ENCODE measurements at regions not wholly inside any gene's neighbourhood (a gene's known extent, or its start where the extent isn't known, plus 50 kb on each side); places are given as distances from the start of the nearest gene placed in this dataset.

DNA sequence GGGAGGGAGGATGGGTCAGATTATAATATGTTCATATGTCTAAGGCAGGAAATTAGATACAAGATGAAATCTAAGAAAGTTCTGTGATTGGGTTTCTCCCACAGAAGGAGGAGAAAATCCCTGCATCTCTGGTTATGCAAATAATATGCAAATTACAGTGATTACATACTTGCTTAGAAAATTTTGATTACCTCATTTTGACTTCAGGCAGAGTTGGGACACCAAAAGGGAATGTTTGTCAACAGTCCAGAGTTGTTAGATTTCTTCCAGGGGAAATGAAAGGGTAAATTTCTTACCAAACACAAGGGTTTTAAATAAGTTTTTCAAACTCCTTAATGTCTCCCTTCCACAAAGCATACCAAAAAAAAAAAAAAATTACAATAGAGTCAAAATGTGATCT lies 101.4 kb upstream of the STEAP1B start:
- no peaks in the 10 kb centered on the region for H3K9me3 Mint-ChIP-seq
- peaks cover 23% of the 10 kb centered on the region for H3K36me3 Mint-ChIP-seq (ENCODE audit: low read depth)
- ChIA-PET POLR2A (no interaction called here), CTCF (no interaction called here)
- DNase-seq (no peak), ATAC-seq (ENCODE audit: low read depth) (no peak)
- no peak overlapping the region for H3K4me3 Mint-ChIP-seq
- peak overlapping the region; percentile 59 for H3K27ac Mint-ChIP-seq
- no peaks in the 10 kb centered on the region for H3K27me3 Mint-ChIP-seq
- intact Hi-C loops (cut with micrococcal nuclease): loop anchor here (2.0 to 5.0 kb wide), 2 partner anchors 15 to 34 kb away; no protein-coding TSS in a partner anchor
- peaks cover 21% of the 10 kb centered on the region for H3K4me1 Mint-ChIP-seq
- TF ChIP-seq, protein P1, sequence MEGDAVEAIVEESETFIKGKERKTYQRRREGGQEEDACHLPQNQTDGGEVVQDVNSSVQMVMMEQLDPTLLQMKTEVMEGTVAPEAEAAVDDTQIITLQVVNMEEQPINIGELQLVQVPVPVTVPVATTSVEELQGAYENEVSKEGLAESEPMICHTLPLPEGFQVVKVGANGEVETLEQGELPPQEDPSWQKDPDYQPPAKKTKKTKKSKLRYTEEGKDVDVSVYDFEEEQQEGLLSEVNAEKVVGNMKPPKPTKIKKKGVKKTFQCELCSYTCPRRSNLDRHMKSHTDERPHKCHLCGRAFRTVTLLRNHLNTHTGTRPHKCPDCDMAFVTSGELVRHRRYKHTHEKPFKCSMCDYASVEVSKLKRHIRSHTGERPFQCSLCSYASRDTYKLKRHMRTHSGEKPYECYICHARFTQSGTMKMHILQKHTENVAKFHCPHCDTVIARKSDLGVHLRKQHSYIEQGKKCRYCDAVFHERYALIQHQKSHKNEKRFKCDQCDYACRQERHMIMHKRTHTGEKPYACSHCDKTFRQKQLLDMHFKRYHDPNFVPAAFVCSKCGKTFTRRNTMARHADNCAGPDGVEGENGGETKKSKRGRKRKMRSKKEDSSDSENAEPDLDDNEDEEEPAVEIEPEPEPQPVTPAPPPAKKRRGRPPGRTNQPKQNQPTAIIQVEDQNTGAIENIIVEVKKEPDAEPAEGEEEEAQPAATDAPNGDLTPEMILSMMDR (IDR thresholded peaks at IDR 0.05): no peak

DNA sequence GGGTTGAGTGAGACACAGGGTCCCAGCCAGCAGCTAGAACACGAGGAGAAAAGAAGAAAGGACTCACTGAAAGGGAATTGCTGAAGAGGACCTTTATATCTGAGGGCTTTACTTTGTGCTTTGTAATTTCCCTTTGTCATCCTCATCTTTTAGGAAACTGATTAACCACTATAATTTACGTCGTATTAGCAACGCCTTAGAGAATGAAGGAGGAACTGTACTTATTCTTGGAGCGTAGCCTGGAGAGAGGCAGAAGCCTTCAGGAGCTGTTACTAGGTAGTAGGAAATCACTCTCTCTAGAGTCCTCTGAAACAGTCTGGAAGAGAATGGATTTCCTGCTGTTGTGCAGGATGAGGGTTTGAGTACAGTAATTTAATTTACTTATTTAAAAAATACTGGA lies 101.0 kb upstream of the STEAP1B start:
- intact Hi-C loops (cut with micrococcal nuclease): loop anchor here (2.0 to 5.0 kb wide), 2 partner anchors 14 to 34 kb away; no protein-coding TSS in a partner anchor
- Mint-ChIP-seq H3K27ac (peak overlapping the region; percentile 59), H3K4me1 (peaks cover 21% of the 10 kb centered on the region), H3K4me3 (no peak overlapping the region), H3K9me3 (no peaks in the 10 kb centered on the region), H3K27me3 (no peaks in the 10 kb centered on the region), H3K36me3 (ENCODE audit: low read depth) (peaks cover 23% of the 10 kb centered on the region)
- CTCF ChIA-PET: no interaction called here
- ATAC-seq (ENCODE audit: low read depth): no peak
- no peak for DNase-seq
- TF ChIP-seq, protein P1 (IDR thresholded peaks at IDR 0.05): no peak
- POLR2A ChIA-PET: no interaction called here

DNA sequence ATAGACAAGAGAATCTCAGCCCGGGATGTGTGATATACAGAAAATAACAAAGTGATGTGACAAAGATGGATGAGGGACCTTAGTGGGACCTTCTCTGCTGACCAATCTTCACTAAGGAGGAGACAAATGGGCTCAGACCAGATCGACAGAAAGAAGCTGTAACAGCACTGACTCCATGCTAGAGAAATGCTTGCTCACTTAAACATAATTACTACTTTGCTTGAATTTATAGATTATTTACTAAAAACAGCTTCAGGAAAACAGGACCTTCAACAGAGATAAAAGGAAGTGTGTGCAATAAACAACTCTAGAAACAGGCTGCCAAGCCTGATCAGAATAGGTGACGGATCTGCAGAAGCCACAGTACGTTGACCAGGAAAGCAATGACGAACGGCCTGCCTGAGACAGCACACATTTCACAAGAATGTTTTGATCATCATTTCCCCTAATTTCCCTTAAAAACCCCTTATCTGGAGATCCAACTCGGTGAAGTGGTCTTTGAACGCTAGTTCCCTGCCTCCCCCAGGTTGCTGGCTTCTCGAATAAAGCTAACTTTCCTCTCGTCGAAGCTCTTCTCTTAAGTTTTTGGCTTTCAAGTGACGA lies 98.4 kb upstream of the STEAP1B start:
- ChIA-PET CTCF (no interaction called here), POLR2A (interaction anchor here (0.5 kb wide), 1 partner anchor 259 kb away, joined by 4 read pairs; no protein-coding TSS in a partner anchor)
- intact Hi-C loops (cut with micrococcal nuclease): no loop called here
- H3K36me3 Mint-ChIP-seq (ENCODE audit: low read depth): peaks cover 45% of the 10 kb centered on the region
- H3K27me3 Mint-ChIP-seq: no peaks in the 10 kb centered on the region
- no peaks in the 10 kb centered on the region for H3K9me3 Mint-ChIP-seq
- no peak for ATAC-seq (ENCODE audit: low read depth)
- no peak overlapping the region for H3K27ac Mint-ChIP-seq
- no peak for DNase-seq
- peaks cover 24% of the 10 kb centered on the region for H3K4me1 Mint-ChIP-seq
- no peak overlapping the region for H3K4me3 Mint-ChIP-seq
- TF ChIP-seq, protein P1 (IDR thresholded peaks at IDR 0.05): no peak

DNA sequence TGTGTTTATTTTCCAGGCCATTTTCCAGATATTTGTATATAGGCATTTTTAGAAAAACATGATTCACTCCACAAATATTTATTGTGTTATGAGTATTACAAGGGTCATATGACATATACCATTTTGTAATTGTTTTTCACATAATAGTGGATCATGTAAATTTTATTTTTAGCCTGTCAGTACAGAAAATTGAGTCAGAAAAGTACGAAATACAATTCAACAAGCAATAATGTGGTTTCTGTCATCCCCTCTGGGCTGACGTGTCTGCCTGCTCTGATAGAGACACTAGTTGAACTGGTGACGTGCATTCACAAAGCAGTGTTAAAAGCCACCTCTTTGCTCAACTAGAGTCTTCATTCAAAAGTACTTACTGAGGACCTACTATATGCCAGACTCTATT lies 97.9 kb upstream of the STEAP1B start:
- CTCF ChIA-PET: no interaction called here
- H3K27me3 Mint-ChIP-seq: no peaks in the 10 kb centered on the region
- no peaks in the 10 kb centered on the region for H3K9me3 Mint-ChIP-seq
- POLR2A ChIA-PET: no interaction called here
- peaks cover 20% of the 10 kb centered on the region for H3K4me1 Mint-ChIP-seq
- DNase-seq (no peak), ATAC-seq (ENCODE audit: low read depth) (no peak)
- intact Hi-C loops (cut with micrococcal nuclease): loop anchor here (2.0 kb wide), 1 partner anchor 15 kb away; no protein-coding TSS in a partner anchor
- peaks cover 45% of the 10 kb centered on the region for H3K36me3 Mint-ChIP-seq (ENCODE audit: low read depth)
- H3K4me3 Mint-ChIP-seq: no peak overlapping the region
- TF ChIP-seq, protein P1 (IDR thresholded peaks at IDR 0.05): no peak
- no peak overlapping the region for H3K27ac Mint-ChIP-seq

DNA sequence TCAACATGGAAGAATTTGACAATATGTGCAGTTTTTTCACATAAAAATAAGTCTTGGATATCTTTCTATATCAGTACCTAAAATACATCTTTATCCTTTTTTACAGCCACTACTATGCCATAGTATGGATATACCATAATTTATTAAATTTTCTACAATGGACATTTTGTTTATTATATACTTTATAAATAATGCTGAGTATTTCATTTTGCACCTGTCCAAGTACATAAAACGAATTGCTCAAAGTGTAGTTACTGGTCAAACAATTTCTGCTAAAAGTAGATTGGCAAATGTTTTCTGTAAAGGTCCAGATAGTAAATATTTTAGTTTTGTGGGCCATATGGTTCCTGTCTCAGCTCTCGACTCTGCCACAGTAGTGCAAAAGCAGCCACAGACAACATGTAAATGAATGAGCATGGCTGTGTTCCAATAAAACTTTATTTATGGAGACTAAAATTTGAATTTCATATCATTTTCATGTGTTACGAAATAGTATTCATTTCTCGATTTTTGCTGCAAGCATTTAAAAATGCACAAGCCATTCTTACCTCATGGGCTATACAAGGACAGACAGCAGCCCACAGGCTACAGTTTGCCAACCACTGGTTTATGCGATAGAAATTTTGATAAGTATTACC lies 96.9 kb upstream of the STEAP1B start:
- H3K4me3 Mint-ChIP-seq: no peak overlapping the region
- intact Hi-C loops (cut with micrococcal nuclease): loop anchor here (2.0 kb wide), 1 partner anchor 16 kb away; no protein-coding TSS in a partner anchor
- no peak for DNase-seq
- TF ChIP-seq, protein P1 (IDR thresholded peaks at IDR 0.05): no peak
- no peak overlapping the region for H3K27ac Mint-ChIP-seq
- no peaks in the 10 kb centered on the region for H3K9me3 Mint-ChIP-seq
- ChIA-PET POLR2A (no interaction called here), CTCF (no interaction called here)
- peaks cover 17% of the 10 kb centered on the region for H3K4me1 Mint-ChIP-seq
- no peak for ATAC-seq (ENCODE audit: low read depth)
- no peaks in the 10 kb centered on the region for H3K27me3 Mint-ChIP-seq
- peaks cover 53% of the 10 kb centered on the region for H3K36me3 Mint-ChIP-seq (ENCODE audit: low read depth)

Measured in activated B cell treated with CpG ODN at 0.5 μM for 24 hours (primary cell).